IMR-90 (cell line): ENCODE measurements at regions not wholly inside any gene's neighbourhood (a gene's known extent, or its start where the extent isn't known, plus 50 kb on each side); places are given as distances from the start of the nearest gene placed in this dataset.
A peak's percentile ranks its signal among the peaks of the same experiment; 100 is the strongest.

ENCODE experiments used
- ATAC-seq: fragments of 200-7000 bp; cut with Tn5 transposase; 2 replicates; pipeline ENCODE4 v1.9.1; 2020; ENCODE audit warnings: low read depth, mild to moderate bottlenecking, moderate library complexity
- BruUV-seq: library from RNA; stranded (reverse); fragments of 400-500 nt; replicated peaks from 2 replicates; lab custom pipeline; 2021; lab: Mats Ljungman, UMichigan
- CTCF ChIA-PET: fragments of 300-600 bp; formaldehyde crosslinking; extraction: SDS; loops from one replicate; lab custom pipeline; 2021; ENCODE audit warnings: antibody characterized with exemption; lab: Yijun Ruan, JAX
- POLR2A ChIA-PET: fragments of 300-600 bp; sonication (Branson Sonifier 250); formaldehyde crosslinking; loops from one replicate; lab custom pipeline; 2022; ENCODE audit warnings: antibody characterized with exemption; ENCODE audit not compliant: unreplicated experiment; lab: Charles Lee
- DNase-seq: peaks from one replicate; pipeline ENCODE4 v3.0.0; 2013
- H2AFZ ChIP-seq: replicated peaks from 2 replicates; pipeline ENCODE3; 2013; ENCODE audit warnings: low read length, mild to moderate bottlenecking; ENCODE audit not compliant: poor library complexity
- H2AK5ac ChIP-seq: 2 replicates; pipeline ENCODE4 v1.6.1; 2013; ENCODE audit warnings: low read depth, low read length, inconsistent platforms
- H2AK9ac ChIP-seq: replicated peaks from 2 replicates; pipeline ENCODE3; 2013; ENCODE audit warnings: mild to moderate bottlenecking, low read depth, low read length, moderate library complexity; ENCODE audit not compliant: poor library complexity
- H2BK120ac ChIP-seq: 2 replicates; pipeline ENCODE4 v1.6.1; 2013; ENCODE audit warnings: low read depth, low read length, inconsistent platforms
- H2BK15ac ChIP-seq: 3 replicates; pipeline ENCODE4 v1.6.1; 2013; ENCODE audit warnings: low read depth, low read length, inconsistent platforms
- H2BK20ac ChIP-seq: 2 replicates; pipeline ENCODE4 v1.6.1; 2013; ENCODE audit warnings: low read depth, mild to moderate bottlenecking, inconsistent platforms, low read length, moderate library complexity
- H2BK5ac ChIP-seq: 2 replicates; pipeline ENCODE4 v1.6.1; 2013; ENCODE audit warnings: mild to moderate bottlenecking, low read depth, low read length, inconsistent platforms; ENCODE audit not compliant: poor library complexity, severe bottlenecking
- H3K14ac ChIP-seq: replicated peaks from 2 replicates; pipeline ENCODE4 v1.6.1; 2013; ENCODE audit warnings: low read depth, low read length, inconsistent platforms
- H3K18ac ChIP-seq: 2 replicates; pipeline ENCODE4 v1.6.1; 2013; ENCODE audit warnings: low read depth, low read length, control low read depth
- H3K23ac ChIP-seq: 2 replicates; pipeline ENCODE4 v1.6.1; 2013; ENCODE audit warnings: low read depth, low read length, inconsistent platforms
- H3K27ac ChIP-seq: 2 replicates; pipeline ENCODE4 v1.5.1; 2013; ENCODE audit warnings: mild to moderate bottlenecking, control low read depth, low read length; ENCODE audit not compliant: insufficient read depth
- H3K27me3 ChIP-seq: 2 replicates; pipeline ENCODE4 v1.6.1; 2013; ENCODE audit warnings: low read length; ENCODE audit not compliant: control insufficient read depth, insufficient read depth
- H3K36me3 ChIP-seq: 2 replicates; pipeline ENCODE4 v1.6.1; 2013; ENCODE audit warnings: low read length, mixed read lengths; ENCODE audit not compliant: control insufficient read depth, insufficient read depth
- H3K4ac ChIP-seq: 2 replicates; pipeline ENCODE4 v1.6.1; 2013; ENCODE audit warnings: low read depth, low read length, inconsistent platforms
- H3K4me1 ChIP-seq: 2 replicates; pipeline ENCODE4 v1.6.1; 2013; ENCODE audit warnings: low read length, mixed read lengths; ENCODE audit not compliant: control insufficient read depth, insufficient read depth
- H3K4me2 ChIP-seq: 2 replicates; pipeline ENCODE4 v1.6.1; 2013; ENCODE audit warnings: low read depth, mild to moderate bottlenecking, control low read depth, low read length, moderate library complexity
- H3K4me3 ChIP-seq: 2 replicates; pipeline ENCODE4 v1.5.1; 2013; ENCODE audit warnings: low read depth, mild to moderate bottlenecking, control low read depth, low read length, moderate library complexity; ENCODE audit not compliant: insufficient read depth
- H3K56ac ChIP-seq: 2 replicates; pipeline ENCODE4 v1.6.1; 2013; ENCODE audit warnings: low read length, inconsistent platforms; ENCODE audit not compliant: insufficient read depth; ENCODE audit errors: extremely low read depth
- H3K79me1 ChIP-seq, 2 experiments: 2 replicates each; pipeline ENCODE4 v1.6.1; 2013; ENCODE audit warnings: low read length in 2 of 2, inconsistent platforms in 1 of 2, low read depth in 1 of 2
- H3K9ac ChIP-seq: 2 replicates; pipeline ENCODE4 v1.6.1; 2013; ENCODE audit warnings: low read depth, low read length, control low read depth
- H3K9me1 ChIP-seq: 2 replicates; pipeline ENCODE4 v1.6.1; 2013; ENCODE audit warnings: low read length, inconsistent platforms; ENCODE audit not compliant: insufficient read depth
- H3K9me3 ChIP-seq: 2 replicates; pipeline ENCODE4 v1.6.1; 2013; ENCODE audit warnings: low read length; ENCODE audit not compliant: control insufficient read depth, insufficient read depth
- H4K20me1 ChIP-seq: 2 replicates; pipeline ENCODE4 v1.6.1; 2013; ENCODE audit warnings: low read length, inconsistent platforms; ENCODE audit not compliant: insufficient read depth
- H4K5ac ChIP-seq: 2 replicates; pipeline ENCODE4 v1.6.1; 2013; ENCODE audit warnings: mild to moderate bottlenecking, low read depth, low read length, control low read depth
- H4K8ac ChIP-seq, 2 experiments: 2 replicates each; pipeline ENCODE4 v1.6.1; 2013; ENCODE audit warnings: low read depth in 2 of 2, low read length in 2 of 2, control low read depth in 1 of 2, inconsistent platforms in 1 of 2
- H4K91ac ChIP-seq: 2 replicates; pipeline ENCODE4 v1.6.1; 2013; ENCODE audit warnings: low read depth, low read length, inconsistent platforms; ENCODE audit not compliant: insufficient read depth
- BHLHE40 ChIP-seq: fragments of 150-350 bp; IDR thresholded peaks from 2 replicates; pipeline ENCODE4 v1.6.1; 2016; ENCODE audit warnings: mild to moderate bottlenecking, low read depth, low read length
- CHD1 ChIP-seq: IDR thresholded peaks from 2 replicates; pipeline ENCODE4 v1.6.1; 2012; ENCODE audit warnings: low read depth, low read length, improper control_type of control experiment
- CTCF ChIP-seq: conservative IDR thresholded peaks from 2 replicates; pipeline ENCODE4 v1.5.1; 2012; ENCODE audit warnings: mild to moderate bottlenecking, low read depth, low read length, improper control_type of control experiment
- FOS ChIP-seq: fragments of 150-350 bp; IDR thresholded peaks from 2 replicates; pipeline ENCODE4 v1.6.1; 2016; ENCODE audit warnings: low read depth, low read length
- MAFK ChIP-seq: IDR thresholded peaks from 2 replicates; pipeline ENCODE4 v1.6.1; 2012; ENCODE audit warnings: low read depth, low read length, improper control_type of control experiment
- MAZ ChIP-seq: IDR thresholded peaks from 2 replicates; pipeline ENCODE4 v1.6.1; 2012; ENCODE audit warnings: low read depth, mild to moderate bottlenecking, low read length, improper control_type of control experiment, moderate library complexity, borderline replicate concordance
- MXI1 ChIP-seq: IDR thresholded peaks from 2 replicates; pipeline ENCODE4 v1.6.1; 2012; ENCODE audit warnings: low read depth, mild to moderate bottlenecking, low read length, moderate library complexity, borderline replicate concordance
- NFE2L2 ChIP-seq: fragments of 150-350 bp; IDR thresholded peaks from 2 replicates; pipeline ENCODE4 v1.6.1; 2016; ENCODE audit warnings: low read depth, mild to moderate bottlenecking, low read length
- POLR2A ChIP-seq: IDR thresholded peaks from 2 replicates; pipeline ENCODE4 v1.6.1; 2012; ENCODE audit warnings: mild to moderate bottlenecking, low read depth, low read length
- RAD21 ChIP-seq: IDR thresholded peaks from 2 replicates; pipeline ENCODE4 v1.6.1; 2012; ENCODE audit warnings: low read length, improper control_type of control experiment
- RCOR1 ChIP-seq: IDR thresholded peaks from 2 replicates; pipeline ENCODE4 v1.6.1; 2012; ENCODE audit warnings: mild to moderate bottlenecking, low read length, improper control_type of control experiment; ENCODE audit not compliant: insufficient replicate concordance
- RFX5 ChIP-seq: IDR thresholded peaks from 2 replicates; pipeline ENCODE4 v1.8.0; 2012; ENCODE audit warnings: low read depth, mild to moderate bottlenecking, low read length, moderate library complexity
- SMC3 ChIP-seq: fragments of 150-350 bp; IDR thresholded peaks from 2 replicates; pipeline ENCODE4 v1.6.1; 2016; ENCODE audit warnings: low read depth, mild to moderate bottlenecking, antibody characterized with exemption, low read length, moderate library complexity
- USF2 ChIP-seq: fragments of 150-350 bp; IDR thresholded peaks from 2 replicates; pipeline ENCODE4 v1.6.1; 2017; ENCODE audit warnings: mild to moderate bottlenecking, antibody characterized with exemption, low read length, low read depth
- WGBS, 2 experiments: methylation state at CpG; one replicate each; pipeline versions ENCODE4 v1.1.5 to v1.1.7; 2013; ENCODE audit warnings: missing lambda C conversion rate in 2 of 2; ENCODE audit not compliant: insufficient read length in 1 of 2; ENCODE audit errors: extremely low coverage in 2 of 2; 5-methylcytosine and 5-hydroxymethylcytosine counted together
- dilution Hi-C: fragments of 300-500 bp; cut with HindIII; formaldehyde crosslinking; loops from one replicate; pipeline ENCODE4 v1.14.3; 2018; ENCODE audit warnings: low sequenced_read_pairs; ENCODE audit not compliant: unreplicated experiment
- in situ Hi-C: fragments of 300-500 bp; cut with MboI; formaldehyde crosslinking; loops from 3 replicates; pipeline ENCODE4 v1.14.3; 2019; ENCODE audit warnings: low sequenced_read_pairs, inconsistent platforms, mixed read lengths
- intact Hi-C: fragments of 100-400 bp; cut with micrococcal nuclease; formaldehyde crosslinking; loops from 2 replicates; pipeline ENCODE4 v1.10.0; 2022
- TF ChIP-seq, protein P1 (sequence below): fragments of 150-350 bp; IDR thresholded peaks from 2 replicates; pipeline ENCODE4 v1.6.1; 2016; ENCODE audit warnings: low read depth, mild to moderate bottlenecking, low read length, moderate library complexity, borderline replicate concordance

GRCh38 chr2:128736046-128736688 lies 417.5 kb upstream of the HS6ST1 start:
- CTCF ChIA-PET: interaction anchor here (0.6 to 1.3 kb wide), 8 partner anchors 9 to 633 kb away, joined by 3 to 7 read pairs (median 4); no protein-coding TSS in a partner anchor
- Histone ChIP-seq H2AFZ (peak overlapping the region; percentile 93), H2AK9ac (no peak overlapping the region), H2BK120ac (peak overlapping the region; percentile 36), H2AK5ac (no peak overlapping the region), H4K91ac (no peak overlapping the region), H3K4me3 (no peak overlapping the region), H3K79me1 (no peaks in the 10 kb centered on the region), H3K9ac (no peak overlapping the region), H4K5ac (no peak overlapping the region), H3K4me1 (peaks cover 11% of the 10 kb centered on the region; the same call in 1 of the 2 replicates), H2BK15ac (no peak overlapping the region), H4K20me1 (no peaks in the 10 kb centered on the region), H3K14ac (no peak overlapping the region), H3K18ac (no peak overlapping the region), H3K4me2 (no peak overlapping the region), H3K27me3 (peaks cover 10% of the 10 kb centered on the region; the same call in 1 of the 2 replicates), H3K9me3 (no peaks in the 10 kb centered on the region), H3K4ac (no peak overlapping the region), H4K8ac (no peak overlapping the region), H3K56ac (no peak overlapping the region), H2BK20ac (no peak overlapping the region), H3K36me3 (no peaks in the 10 kb centered on the region), H3K23ac (no peak overlapping the region), H2BK5ac (no peak overlapping the region), H3K9me1 (no peaks in the 10 kb centered on the region), H3K27ac (no peak overlapping the region)
- dilution Hi-C loops (no loop called here), intact Hi-C loops (loop anchor here (5.0 to 10.0 kb wide), 3 partner anchors 261 to 554 kb away; no protein-coding TSS in a partner anchor), in situ Hi-C loops (loop anchor here (25.0 kb wide), 1 partner anchor 674 kb away; no protein-coding TSS in a partner anchor)
- TF ChIP-seq POLR2A: no peak
- no peak for TF ChIP-seq RFX5
- TF ChIP-seq CHD1: no peak
- TF ChIP-seq MXI1: no peak
- TF ChIP-seq BHLHE40: no peak
- TF ChIP-seq, protein P1, sequence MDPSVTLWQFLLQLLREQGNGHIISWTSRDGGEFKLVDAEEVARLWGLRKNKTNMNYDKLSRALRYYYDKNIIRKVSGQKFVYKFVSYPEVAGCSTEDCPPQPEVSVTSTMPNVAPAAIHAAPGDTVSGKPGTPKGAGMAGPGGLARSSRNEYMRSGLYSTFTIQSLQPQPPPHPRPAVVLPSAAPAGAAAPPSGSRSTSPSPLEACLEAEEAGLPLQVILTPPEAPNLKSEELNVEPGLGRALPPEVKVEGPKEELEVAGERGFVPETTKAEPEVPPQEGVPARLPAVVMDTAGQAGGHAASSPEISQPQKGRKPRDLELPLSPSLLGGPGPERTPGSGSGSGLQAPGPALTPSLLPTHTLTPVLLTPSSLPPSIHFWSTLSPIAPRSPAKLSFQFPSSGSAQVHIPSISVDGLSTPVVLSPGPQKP: no peak
- no peak for TF ChIP-seq CTCF
- no peak for TF ChIP-seq RCOR1
- TF ChIP-seq FOS: no peak
- TF ChIP-seq NFE2L2: no peak
- no peak for TF ChIP-seq SMC3
- TF ChIP-seq MAZ: no peak
- no peak for TF ChIP-seq RAD21
- TF ChIP-seq USF2: no peak
- no peak for TF ChIP-seq MAFK
- no peak for ATAC-seq
- no TSS peak for BruUV-seq
- WGBS, 2 experiments: 75% methylated on average over 11 of the region's 16 CpGs; no CpG with 5 or more reads in 1 of the 2 experiments
- DNase-seq: no peak
- POLR2A ChIA-PET: no interaction called here
